ENCODE measurements at regions not wholly inside any gene's neighbourhood (a gene's known extent, or its start where the extent isn't known, plus 50 kb on each side); places are given as distances from the start of the nearest gene placed in this dataset.

GRCh38 chr15:70449311-70450141, 313.8 kb downstream of the UACA start:
- DNase-seq (ENCODE audit: low read depth in 1 of 2, low spot score in 1 of 2), result no peak

GRCh38 chr15:70447928-70448698, 315.2 kb downstream of the UACA start:
- DNase-seq (ENCODE audit: low read depth in 1 of 2, low spot score in 1 of 2), result no peak

DNA sequence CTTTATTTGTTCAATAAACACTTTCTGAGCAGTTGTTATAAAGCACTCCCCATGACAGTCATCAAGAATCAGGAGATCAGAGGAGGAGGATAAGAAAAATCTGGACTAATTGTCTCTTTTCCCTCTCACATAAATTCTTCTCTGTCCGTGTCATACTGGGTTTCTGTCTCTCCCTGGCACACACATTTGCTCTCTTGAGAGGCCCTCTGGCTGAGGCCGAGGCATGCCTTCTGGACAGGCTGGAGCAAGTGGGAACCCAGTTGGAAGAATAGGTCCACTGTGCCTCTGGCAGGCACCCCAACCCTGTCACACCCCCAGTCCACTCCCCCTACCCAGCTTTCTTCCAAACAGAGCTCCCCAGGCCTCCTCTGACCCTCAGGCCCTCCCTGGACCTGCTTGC, 315.8 kb downstream of the UACA start:
- DNase-seq (ENCODE audit: low read depth in 1 of 2, low spot score in 1 of 2), result no peak

DNA sequence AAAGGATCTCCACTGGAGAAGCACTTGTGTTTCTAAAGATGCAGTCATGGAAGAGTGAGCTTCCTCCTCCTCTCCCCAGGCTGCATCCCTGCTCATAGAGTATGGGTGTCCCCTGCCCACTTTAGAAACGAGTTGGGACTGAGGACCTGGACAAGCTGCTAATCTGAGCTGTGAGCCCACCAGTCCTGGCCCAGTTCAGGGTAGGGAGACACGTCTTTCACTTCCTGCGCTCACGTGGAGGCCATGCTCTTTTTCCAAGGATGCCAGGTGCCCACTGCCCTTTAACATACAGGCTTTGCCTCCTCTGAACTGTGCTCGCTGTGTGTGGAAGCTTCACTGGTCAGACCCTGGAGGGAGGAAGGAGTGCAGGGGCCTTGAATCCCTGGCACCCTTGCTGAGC, 316.3 kb downstream of the UACA start:
- DNase-seq (ENCODE audit: low read depth in 1 of 2, low spot score in 1 of 2), result no peak

DNA sequence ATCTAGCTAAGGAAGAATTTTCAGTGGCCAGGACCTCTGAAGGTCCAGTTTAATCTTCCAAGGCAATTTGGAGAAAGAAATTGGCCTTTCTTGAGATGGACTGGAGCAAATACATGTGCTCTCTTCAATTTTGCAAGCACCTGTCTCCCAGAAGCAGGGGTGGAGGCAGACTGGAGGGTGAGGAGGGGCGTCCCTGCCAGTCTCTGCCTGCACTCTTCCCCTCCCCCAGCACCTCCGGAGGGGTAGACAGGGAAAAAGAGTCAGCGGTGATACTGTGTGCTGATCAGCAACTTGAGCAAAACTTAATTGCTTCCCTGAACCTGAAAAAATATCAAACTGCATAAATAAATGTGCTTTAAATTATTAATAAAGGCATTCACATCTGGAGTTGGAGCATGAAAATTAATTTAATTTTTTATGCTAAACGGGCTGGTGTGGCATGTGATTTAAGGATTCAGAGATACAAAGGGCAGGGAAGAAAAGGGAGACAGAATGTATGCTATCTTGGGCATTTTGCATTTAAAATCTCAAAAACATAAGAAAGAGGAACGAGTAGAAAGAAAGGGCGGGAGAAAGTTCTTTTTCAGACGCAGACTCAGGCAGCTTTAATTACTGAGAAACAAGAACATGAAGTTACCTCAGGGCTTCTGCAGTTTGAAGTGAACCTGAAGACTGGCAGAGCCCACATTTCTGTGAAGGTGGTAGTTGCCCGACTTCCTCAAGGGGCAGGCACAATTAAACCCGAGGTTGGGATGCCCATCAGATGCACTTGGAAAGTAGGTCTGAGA, 319.7 kb downstream of the UACA start:
- DNase-seq (ENCODE audit: low read depth in 1 of 2, low spot score in 1 of 2), result no peak

DNA sequence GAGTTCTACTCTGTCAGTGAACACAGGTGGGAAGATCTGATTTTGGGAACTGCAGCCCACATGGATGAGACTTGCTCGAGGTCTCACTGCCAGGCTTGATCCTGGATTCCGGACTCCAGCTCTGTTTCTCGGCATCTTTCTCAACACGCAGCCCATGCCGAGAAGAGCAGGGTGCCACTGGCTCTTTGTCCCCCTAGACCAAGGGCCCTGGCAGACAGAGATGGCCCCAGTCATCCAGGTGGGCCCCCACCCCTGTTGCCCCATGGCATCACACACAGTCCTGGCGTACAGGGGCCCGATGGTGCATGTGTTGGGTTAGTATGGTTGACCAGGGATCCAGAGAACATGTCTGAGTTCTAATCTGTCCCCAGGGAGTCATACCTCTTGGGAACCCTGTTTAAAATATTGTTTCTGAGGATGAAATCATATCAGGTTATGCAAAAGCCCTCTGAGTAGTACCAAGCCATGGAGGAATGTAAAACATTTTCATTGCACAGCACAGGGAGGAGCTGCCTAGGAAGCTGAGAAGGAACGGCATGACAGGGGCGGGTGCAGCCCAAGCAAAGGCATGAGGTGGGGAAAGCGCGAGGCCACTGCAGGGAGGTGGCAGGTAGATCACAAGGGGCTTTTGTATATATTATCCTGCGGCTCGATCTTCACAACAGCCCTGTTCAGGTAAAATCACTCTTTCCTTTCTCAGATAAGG, 320.6 kb downstream of the UACA start:
- no peak for DNase-seq (ENCODE audit: low read depth in 1 of 2, low spot score in 1 of 2)

GRCh38 chr15:70442211-70442610, 321.1 kb downstream of the UACA start:
- no peak for DNase-seq (ENCODE audit: low read depth in 1 of 2, low spot score in 1 of 2)

DNA sequence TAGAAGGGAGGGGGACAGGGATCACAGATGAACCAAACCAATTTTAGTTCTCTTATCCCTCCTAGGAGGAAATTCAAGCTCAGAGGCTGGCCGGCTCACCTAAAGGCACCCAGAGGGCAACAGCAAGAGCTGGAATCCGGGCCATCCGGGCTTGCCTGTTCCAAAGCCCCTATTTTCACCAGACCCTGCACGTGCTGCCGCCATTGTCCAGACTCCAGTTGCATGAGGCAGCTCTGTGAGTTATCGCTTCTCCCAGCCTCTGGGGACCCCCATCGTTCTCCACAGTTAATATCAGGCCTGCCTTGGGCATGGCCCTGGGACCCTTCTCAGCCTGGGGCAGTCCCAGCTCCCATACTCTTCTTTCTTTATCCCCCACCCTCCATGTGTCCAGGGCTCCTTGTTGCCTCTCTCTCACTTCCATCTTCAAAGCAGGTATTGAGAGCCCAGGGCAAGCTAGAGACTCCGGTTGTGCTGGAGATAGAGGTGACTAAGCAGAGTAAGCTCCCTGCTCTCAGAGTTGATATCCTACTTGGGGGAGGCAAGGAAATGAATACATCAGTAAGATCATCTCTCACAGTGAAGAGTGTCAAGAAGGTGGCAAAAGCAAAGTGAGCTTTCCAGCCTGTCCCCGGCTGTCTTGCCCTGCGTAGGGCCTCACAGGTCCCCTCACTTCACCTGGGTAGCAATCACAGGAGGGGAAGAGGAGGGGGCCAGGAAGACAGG, 322.8 kb downstream of the UACA start:
- no peak for DNase-seq (ENCODE audit: low read depth in 1 of 2, low spot score in 1 of 2)

DNA sequence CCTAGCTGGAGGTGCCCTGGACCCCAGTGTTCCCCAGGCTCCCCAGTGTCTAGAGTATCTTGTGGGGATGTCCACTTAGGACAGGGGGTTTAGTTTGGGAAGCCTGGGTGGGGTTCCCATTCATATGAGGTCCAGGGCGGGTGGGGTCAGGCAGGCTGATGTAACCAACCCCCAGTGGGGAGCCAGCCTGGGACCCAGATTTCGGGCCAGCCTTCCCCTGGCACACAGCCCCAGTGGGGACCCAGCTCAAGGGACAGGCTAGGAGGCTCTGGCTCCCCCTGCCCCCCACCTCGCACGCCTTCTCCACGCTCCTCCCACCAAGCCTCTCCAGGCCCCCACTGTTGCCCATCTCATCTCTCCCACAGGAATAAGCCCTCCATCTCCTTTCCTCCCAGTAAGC, 323.5 kb downstream of the UACA start:
- no peak for DNase-seq (ENCODE audit: low read depth in 1 of 2, low spot score in 1 of 2)

GRCh38 chr15:70439304-70439877, 324.0 kb downstream of the UACA start:
- no peak for DNase-seq (ENCODE audit: low read depth in 1 of 2, low spot score in 1 of 2)

- no peak for DNase-seq (ENCODE audit: low read depth in 1 of 2, low spot score in 1 of 2)
Measured at GRCh38 chr15:70438776-70439175, 324.6 kb downstream of the UACA start.

- no peak for DNase-seq (ENCODE audit: low read depth in 1 of 2, low spot score in 1 of 2)
Measured at GRCh38 chr15:70437882-70438451, 325.4 kb downstream of the UACA start.

DNA sequence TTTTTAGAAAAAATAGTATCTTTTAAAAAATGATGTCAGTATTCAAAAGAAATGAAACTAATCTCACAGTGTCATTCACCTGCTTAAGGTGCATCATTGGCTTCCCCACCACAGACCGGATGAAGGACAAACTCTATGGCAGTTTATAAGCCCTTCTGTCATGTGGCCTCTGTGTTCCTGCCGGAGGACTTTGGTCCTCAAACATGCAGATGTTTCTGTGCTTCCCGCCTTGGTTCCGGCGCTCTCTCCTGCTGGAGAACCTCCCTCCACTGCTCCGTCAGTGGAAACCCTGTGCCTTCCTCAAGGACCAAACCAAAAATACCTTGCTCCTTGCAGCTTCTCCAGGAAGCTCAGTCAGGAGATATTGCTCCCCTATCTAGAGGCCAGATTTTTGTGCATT, 326.3 kb downstream of the UACA start:
- no peak for DNase-seq (ENCODE audit: low read depth in 1 of 2, low spot score in 1 of 2)

DNA sequence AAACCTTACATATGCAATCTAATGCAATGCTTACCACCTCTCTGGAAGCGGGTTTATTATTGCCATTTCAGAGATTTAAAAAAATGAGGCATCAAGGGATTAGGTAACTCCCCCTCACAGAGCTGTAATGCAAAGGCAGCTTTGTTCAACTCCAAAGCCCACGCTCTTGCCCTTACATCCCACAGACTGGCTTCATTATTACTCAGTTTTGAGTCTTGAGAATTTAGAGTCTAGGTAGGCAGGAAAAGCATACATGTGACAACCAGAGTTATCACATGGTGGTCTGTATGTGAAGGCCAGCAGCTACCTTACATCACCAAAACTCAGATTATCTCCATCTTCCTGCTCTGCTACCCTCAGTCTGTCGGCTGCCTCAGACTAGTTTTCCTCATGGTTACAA, 326.9 kb downstream of the UACA start:
- DNase-seq (ENCODE audit: low read depth in 1 of 2, low spot score in 1 of 2), result no peak

DNA sequence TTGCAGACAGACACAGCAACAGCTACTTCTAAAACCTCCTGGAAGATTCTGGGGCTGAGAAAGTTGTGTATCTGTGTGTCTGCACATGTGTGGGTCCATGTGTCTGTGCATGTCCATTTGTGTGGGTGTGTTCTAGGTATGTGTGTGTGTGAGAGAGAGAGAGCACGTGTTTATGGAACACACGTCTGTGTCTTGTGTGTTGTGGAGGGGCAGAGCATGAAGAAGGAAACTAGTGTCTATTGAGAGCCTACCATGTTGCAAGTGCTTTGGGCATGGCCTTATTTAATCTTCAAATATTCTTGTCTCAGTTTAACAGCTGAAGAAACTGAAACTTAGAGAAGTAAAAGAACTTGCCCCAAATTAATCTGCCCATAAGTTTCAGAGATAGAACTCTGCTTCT, 327.5 kb downstream of the UACA start:
- DNase-seq (ENCODE audit: low read depth in 1 of 2, low spot score in 1 of 2), result no peak

DNA sequence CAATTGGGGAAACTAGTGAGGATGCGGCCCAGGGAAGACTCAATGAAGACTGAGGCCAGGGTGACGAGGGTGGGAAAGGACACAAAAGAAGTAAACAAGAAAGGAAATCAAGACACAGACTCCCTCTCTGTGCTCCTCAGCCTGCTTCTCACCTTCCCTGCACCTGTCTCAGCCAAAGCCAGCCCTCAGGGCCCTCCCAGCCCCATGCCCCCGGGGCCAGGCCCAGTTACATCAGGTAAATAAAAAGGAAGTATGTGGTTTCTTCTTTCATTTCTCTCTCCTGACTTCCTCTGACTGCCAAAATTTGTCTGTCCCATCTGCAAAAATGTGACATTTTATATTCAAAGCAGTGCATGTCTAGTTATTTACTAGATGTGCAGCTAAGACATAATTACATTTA, 328.0 kb downstream of the UACA start:
- DNase-seq (ENCODE audit: low read depth in 1 of 2, low spot score in 1 of 2), result no peak

GRCh38 chr15:70433586-70434324, 329.6 kb downstream of the UACA start:
- no peak for DNase-seq (ENCODE audit: low read depth in 1 of 2, low spot score in 1 of 2)

- no peak for DNase-seq (ENCODE audit: low read depth in 1 of 2, low spot score in 1 of 2)
Measured at GRCh38 chr15:70432924-70433495, 330.3 kb downstream of the UACA start.

- DNase-seq (ENCODE audit: low read depth in 1 of 2, low spot score in 1 of 2), result no peak
Measured at GRCh38 chr15:70431854-70432253, 331.5 kb downstream of the UACA start.

All from activated T-helper 1 cell treated with anti-CD3 and anti-CD28 coated beads, Interleukin-2, amount 50 U/mL, for 16 hours (primary cell).